ENCODE measurements at regions not wholly inside any gene's neighbourhood (a gene's known extent, or its start where the extent isn't known, plus 50 kb on each side); places are given as distances from the start of the nearest gene placed in this dataset.
A peak's percentile ranks its signal among the peaks of the same experiment; 100 is the strongest.
"Not testable (repeated sequence)": the region's sequence is repeated elsewhere in the genome, so short reads cannot be mapped to it uniquely, and the experiment has no call there.

- no peak for DNase-seq
Observed at GRCh38 chr10:91745090-91745831, 53.0 kb upstream of the TNKS2 start.

GRCh38 chr10:91743465-91743864 is 54.8 kb upstream of the TNKS2 start:
- no peak for DNase-seq

- DNase-seq, result no peak
Observed at GRCh38 chr10:91742229-91742628, 56.0 kb upstream of the TNKS2 start.

GRCh38 chr10:91741356-91741755 is 56.9 kb upstream of the TNKS2 start:
- DNase-seq, result no peak

GRCh38 chr10:91740353-91740924 is 57.8 kb upstream of the TNKS2 start:
- DNase-seq, result no peak

GRCh38 chr10:91732265-91732664 is 66.0 kb upstream of the TNKS2 start:
- not testable (repeated sequence) for DNase-seq

- DNase-seq, result not testable (repeated sequence)
Observed at GRCh38 chr10:91729339-91729738, 68.9 kb upstream of the TNKS2 start.

GRCh38 chr10:91726355-91726754 is 71.9 kb upstream of the TNKS2 start:
- no peak for DNase-seq

GRCh38 chr10:91724933-91725332 is 73.3 kb upstream of the TNKS2 start:
- DNase-seq, result no peak

GRCh38 chr10:91713461-91714072 is 80.7 kb upstream of the PPP1R3C start:
- DNase-seq, result no peak

GRCh38 chr10:91711885-91712680 is 79.2 kb upstream of the PPP1R3C start:
- DNase-seq, result no peak

GRCh38 chr10:91709394-91709798 is 76.5 kb upstream of the PPP1R3C start:
- DNase-seq, result no peak

- DNase-seq, result no peak
Observed at GRCh38 chr10:91708174-91708861, 75.4 kb upstream of the PPP1R3C start.

- DNase-seq, result no peak
Observed at GRCh38 chr10:91707236-91707635, 74.4 kb upstream of the PPP1R3C start.

GRCh38 chr10:91705948-91706670 is 73.2 kb upstream of the PPP1R3C start:
- DNase-seq, result no peak

GRCh38 chr10:91702620-91703019 is 69.7 kb upstream of the PPP1R3C start:
- DNase-seq, result no peak

- no peak for DNase-seq
Observed at GRCh38 chr10:91700788-91701444, 68.0 kb upstream of the PPP1R3C start.

GRCh38 chr10:91700273-91700672 is 67.4 kb upstream of the PPP1R3C start:
- DNase-seq, result no peak

GRCh38 chr10:91698258-91698657 is 65.4 kb upstream of the PPP1R3C start:
- no peak for DNase-seq

- DNase-seq, result peak; percentile 20 to 21
Observed at GRCh38 chr10:91694170-91694794, 61.4 kb upstream of the PPP1R3C start.

- no peak for DNase-seq
Observed at GRCh38 chr10:91691981-91692380, 59.1 kb upstream of the PPP1R3C start.
